ENCODE measurements at regions not wholly inside any gene's neighbourhood (a gene's known extent, or its start where the extent isn't known, plus 50 kb on each side); places are given as distances from the start of the nearest gene placed in this dataset.
"Not testable (repeated sequence)": the region's sequence is repeated elsewhere in the genome, so short reads cannot be mapped to it uniquely, and the experiment has no call there.

- intact Hi-C loops (cut with DNase I); DNase-seq: not testable (repeated sequence)
These were observed 412.7 kb upstream of the WSB1 start for GRCh38 chr17:26881195-26881594.

DNA sequence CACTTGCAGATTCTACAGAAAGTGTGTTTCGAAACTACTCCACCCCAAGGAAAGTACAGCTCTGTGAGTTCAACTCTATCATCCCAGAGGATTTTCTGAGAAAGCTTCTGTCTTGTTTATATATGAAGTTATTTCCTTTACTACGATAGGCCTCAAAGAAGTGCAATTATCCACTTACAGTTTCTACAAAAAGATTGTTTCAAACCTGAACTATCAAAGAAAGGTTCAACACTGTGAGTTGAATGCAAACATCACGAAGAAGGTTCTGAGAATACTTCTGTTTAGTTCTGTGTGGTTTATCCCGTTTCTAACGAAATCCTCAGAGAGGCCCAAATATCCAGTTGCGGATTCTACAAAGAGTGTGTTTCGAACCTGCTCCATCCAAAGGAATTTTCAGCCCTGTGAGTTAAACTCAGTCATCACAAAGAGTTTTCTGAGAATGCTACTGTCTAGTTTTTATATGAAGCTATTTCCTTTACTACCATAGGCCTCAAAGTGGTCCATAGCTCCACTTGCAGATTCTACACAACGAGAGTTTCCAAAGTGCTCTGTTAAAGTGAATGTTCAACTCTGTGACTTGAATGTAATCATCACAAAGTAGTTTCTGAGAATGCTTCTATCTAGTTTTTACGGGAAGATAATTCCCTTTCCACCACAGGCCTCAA lies 411.7 kb upstream of the WSB1 start:
- intact Hi-C loops (cut with DNase I); DNase-seq: not testable (repeated sequence)

DNA sequence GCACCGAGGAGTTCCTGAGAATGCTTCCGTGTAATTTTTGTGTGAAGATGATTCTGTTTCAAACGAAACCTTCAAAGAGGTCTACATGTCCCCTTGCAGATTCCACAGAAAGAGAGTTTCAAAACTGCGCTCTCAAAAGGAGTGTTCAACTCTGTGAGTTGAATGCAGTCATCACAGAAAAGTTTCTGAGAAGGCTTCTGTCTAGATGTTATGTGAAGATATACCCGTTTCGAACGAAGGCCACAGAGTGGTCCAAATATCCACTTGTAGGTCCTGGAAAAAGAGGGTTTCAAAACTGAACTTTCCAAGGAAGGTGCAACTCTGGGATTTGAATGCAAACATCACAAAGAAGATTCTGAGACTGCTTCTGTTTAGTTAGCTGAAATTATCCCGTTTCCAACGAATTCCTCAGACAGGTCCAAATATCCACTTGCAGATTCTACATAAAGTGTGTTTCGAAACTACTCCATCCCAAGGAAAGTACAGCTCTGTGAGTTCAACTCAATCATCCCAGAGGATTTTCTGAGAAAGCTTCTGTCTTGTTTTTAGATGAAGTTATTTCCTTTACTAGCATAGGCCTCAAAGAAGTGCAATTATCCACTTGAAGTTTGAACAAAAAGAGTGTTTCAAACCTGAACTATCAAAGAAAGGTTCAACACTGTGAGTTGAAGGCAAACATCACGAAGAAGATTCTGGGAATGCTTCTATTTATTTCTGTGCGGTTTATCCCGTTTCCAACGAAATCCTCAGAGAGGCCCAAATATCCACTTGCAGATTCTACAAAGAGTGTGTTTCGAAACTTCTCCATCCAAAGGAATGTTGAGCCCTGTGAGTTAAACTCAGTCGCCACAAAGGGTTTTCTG lies 409.8 kb upstream of the WSB1 start:
- intact Hi-C loops (cut with DNase I), result not testable (repeated sequence)

GRCh38 chr17:26884741-26885059 lies 409.2 kb upstream of the WSB1 start:
- intact Hi-C loops (cut with DNase I), result not testable (repeated sequence)

More for the DNA sequence above, 409.8 kb upstream of the WSB1 start:
- not testable (repeated sequence) for DNase-seq

DNA sequence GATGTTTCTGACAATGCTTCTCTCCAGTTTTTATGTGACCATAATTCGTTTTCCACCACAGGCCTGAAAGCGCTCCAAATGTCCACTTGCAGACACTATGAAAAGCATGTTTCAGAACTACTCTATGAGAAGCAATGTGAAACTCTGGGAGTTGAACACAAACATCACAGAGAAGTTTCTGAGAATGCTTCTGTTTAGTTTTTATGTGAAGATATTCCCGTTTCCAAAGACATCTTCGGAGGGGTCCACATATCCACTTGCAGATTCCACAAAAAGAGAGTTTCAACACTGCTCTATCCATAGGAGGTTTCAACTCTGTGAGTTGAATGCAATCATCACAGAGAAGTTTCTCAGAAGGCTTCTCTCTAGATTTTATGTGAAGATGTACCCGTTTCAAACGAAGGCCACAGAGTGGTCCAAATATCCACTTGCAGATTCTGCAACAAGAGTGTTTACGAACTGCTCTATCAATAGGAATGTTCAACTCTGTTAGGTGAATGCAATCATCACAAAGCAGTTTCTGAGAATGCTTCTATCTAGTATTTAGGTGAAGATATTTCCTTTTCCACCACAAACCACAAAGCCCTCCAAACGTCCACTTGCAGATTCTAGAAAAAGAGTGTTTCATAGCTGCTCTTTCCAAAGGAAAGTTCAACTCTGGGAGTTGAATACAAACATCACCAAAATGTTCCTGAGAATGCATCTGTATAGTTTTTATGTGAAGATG lies 408.5 kb upstream of the WSB1 start:
- DNase-seq, result peak in 3 of 10 donors; percentile 8 to 75 (median 30)
- intact Hi-C loops (cut with DNase I), result not testable (repeated sequence)

More at GRCh38 chr17:26884741-26885059, 409.2 kb upstream of the WSB1 start:
- DNase-seq, result not testable (repeated sequence)

All from posterior cingulate gyrus (tissue), 11 donors.